GM21360 (cell line): ENCODE measurements at regions not wholly inside any gene's neighbourhood (a gene's known extent, or its start where the extent isn't known, plus 50 kb on each side); places are given as distances from the start of the nearest gene placed in this dataset.
"Not testable (repeated sequence)": the region's sequence is repeated elsewhere in the genome, so short reads cannot be mapped to it uniquely, and the experiment has no call there.

ENCODE experiments used
- ATAC-seq: cut with Tn5 transposase; IDR thresholded peaks from one replicate; pipeline ENCODE4 v1.9.1; 2021; ENCODE audit warnings: mild to moderate bottlenecking, moderate library complexity; ENCODE audit not compliant: unreplicated experiment

- no peak for ATAC-seq
Observed at GRCh38 chr2:193219413-193219812, 1024.7 kb upstream of the TMEFF2 start.

GRCh38 chr2:193201583-193201982, 1006.9 kb upstream of the TMEFF2 start:
- ATAC-seq, result no peak

DNA sequence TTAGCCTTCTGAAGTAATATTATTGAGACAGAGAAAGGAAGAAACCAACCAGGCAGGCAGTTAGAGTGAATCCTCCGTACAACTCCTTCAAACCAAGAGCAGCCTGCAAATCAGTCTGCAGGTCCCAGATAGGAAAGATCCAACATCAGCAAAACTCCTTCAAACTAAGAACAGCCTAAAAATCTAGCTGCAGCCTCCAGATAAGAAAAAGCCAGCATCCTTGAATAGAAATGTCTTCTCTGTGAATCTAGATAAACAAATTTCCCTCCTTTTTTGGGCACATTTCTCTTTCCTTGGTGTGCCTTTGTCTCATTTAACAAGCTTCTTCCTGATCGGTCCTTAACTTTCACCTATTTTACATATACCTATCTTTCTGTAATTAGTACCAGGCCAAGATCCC, 1004.6 kb upstream of the TMEFF2 start:
- ATAC-seq, result no peak

- no peak for ATAC-seq
Observed at GRCh38 chr2:193187816-193188215, 993.1 kb upstream of the TMEFF2 start.

- ATAC-seq, result not testable (repeated sequence)
Observed at GRCh38 chr2:193170981-193171380, 976.2 kb upstream of the TMEFF2 start.

GRCh38 chr2:193156480-193156879, 961.7 kb upstream of the TMEFF2 start:
- no peak for ATAC-seq

- ATAC-seq, result no peak
Observed at GRCh38 chr2:193154076-193154475, 959.3 kb upstream of the TMEFF2 start.

GRCh38 chr2:193153576-193153975, 958.8 kb upstream of the TMEFF2 start:
- no peak for ATAC-seq

- ATAC-seq, result not testable (repeated sequence)
Observed at GRCh38 chr2:193142467-193142866, 947.7 kb upstream of the TMEFF2 start.

DNA sequence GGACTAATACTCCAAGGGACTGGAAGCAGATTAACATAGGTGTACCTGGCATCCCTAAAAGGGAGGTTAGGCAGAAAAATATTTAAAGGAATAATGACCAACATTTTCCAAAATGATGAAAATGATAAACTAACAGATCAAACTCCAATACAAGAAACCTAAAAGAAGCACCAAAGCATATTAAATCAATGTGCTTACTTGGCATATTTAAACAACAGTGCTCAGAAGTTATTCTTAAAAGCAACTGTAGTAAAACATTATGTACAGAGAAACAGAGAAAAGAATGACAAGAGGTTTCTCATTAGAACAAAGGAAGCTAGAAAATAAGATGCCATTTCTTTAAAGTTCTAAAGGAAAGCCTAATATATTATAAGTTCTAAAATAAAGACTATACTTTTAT, 947.3 kb upstream of the TMEFF2 start:
- no peak for ATAC-seq

- not testable (repeated sequence) for ATAC-seq
Observed at GRCh38 chr2:193140895-193141294, 946.2 kb upstream of the TMEFF2 start.

DNA sequence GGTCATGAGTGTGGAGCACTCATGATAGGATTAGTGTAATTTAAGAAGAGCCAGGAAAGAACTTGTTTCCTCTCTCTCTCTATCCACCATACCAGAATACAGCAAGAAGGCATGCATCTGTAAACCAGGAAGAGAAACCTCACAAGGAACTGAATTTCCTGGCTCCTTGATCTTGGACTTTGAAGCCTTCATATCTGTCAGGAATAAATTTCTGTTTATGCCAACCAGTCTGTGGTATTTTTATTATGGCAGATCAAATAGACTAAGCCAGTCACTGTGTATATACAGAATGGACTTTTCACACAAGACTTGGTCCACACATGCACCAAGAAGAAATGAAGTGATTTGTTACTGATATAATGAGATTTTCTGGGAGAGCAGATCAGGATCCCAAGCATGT, 930.1 kb upstream of the TMEFF2 start:
- no peak for ATAC-seq

GRCh38 chr2:193114827-193115226, 920.1 kb upstream of the TMEFF2 start:
- ATAC-seq, result no peak

- ATAC-seq, result no peak
Observed at GRCh38 chr2:193112986-193113385, 918.3 kb upstream of the TMEFF2 start.

DNA sequence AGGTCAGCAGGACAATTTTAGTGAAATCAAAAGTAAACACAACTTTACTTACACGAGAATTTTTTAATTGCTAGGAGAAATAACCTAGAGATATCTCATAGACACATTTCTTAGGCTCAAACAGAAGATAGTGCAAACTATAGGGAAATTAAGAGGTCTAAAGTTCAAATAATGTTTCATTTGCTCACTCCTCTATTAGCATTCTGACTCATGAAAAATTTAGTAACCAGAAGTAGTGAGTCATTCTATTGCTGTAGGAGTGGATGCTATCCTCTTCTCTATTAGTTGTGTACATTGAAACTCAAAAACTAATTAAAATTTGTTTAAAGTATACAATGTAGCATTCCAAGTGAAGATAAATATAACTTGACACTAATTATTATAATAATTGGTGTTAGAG, 908.3 kb upstream of the TMEFF2 start:
- ATAC-seq, result no peak

GRCh38 chr2:193101591-193101990, 906.9 kb upstream of the TMEFF2 start:
- ATAC-seq, result no peak

- no peak for ATAC-seq
Observed at GRCh38 chr2:193088026-193088425, 893.3 kb upstream of the TMEFF2 start.

DNA sequence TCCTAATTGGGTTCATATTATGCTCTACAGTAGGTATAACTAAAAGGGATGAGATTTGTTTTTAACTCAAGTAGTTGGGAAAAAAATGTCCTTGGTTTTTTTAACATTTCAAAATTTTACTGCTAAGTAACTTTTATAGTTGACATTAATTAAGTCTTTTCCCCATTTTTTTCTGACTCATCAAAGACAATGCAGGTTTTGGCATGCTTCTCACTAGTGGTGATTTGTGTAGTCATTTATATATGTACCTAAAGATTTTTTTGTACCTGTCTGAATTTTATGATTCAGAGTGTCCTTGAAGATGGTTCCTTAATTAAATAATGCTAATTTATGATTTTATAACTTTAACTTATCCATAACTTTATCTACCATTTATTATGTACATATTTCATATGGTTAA, 882.3 kb upstream of the TMEFF2 start:
- ATAC-seq, result no peak

DNA sequence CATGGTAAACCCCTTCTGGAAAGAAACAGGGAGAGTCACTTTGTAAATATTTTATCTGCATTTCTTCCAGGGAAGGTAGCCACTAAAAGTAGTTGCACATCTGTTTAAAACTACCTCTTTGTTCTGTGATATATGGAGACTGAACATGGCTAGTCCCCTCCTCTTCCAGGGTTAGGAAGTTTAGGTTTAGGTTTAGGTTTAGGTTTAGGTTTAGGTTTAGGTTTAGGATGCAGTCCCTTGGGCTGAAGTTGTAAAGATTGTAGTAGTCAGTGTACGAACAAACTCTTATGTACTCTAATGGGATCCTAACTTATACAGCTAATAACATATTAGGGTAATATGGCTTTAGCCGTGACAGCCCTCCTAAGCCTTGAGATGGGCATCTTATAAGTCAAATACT, 880.2 kb upstream of the TMEFF2 start:
- no peak for ATAC-seq

DNA sequence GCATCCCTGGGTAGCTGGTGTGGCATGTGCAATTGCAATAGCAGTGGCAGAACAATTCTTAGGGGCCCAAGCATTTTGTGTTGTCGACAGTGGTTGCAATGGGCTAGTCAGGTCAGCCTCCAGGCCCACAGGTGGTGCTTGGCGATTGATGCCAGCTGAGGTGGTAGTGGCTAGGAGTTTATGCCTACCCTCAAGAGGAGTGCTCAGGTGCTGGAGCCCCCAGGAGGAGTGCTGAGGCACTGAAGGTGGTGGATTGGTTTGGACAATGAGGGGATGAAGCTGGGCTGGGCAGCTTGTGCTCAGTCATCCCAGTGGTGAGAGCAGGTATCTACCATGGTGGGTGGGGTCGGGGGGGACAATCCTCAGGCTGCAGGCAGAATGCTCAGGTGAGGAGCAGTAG, 877.9 kb upstream of the TMEFF2 start:
- ATAC-seq, result no peak

- ATAC-seq, result not testable (repeated sequence)
Observed at GRCh38 chr2:193025556-193025955, 830.8 kb upstream of the TMEFF2 start.

DNA sequence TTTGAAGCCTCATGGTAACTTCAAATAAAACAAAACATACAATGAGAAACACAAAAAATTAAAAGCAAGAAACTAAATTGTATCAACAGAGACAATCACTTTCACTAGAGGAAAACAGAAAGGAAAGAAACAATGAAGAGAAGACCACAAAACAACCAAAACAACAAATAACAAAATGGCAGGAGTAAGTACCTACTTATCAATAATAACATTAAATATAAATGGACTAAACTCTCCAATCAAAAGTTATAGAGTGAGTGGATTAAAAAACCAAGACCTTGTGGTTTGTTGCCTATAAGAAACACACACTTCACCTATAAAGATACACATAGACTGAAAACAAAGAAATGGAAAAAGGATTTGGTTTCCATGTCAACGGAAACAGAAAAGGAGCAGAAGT, 830.1 kb upstream of the TMEFF2 start:
- ATAC-seq, result no peak

GRCh38 chr2:193011870-193012269, 817.1 kb upstream of the TMEFF2 start:
- no peak for ATAC-seq

DNA sequence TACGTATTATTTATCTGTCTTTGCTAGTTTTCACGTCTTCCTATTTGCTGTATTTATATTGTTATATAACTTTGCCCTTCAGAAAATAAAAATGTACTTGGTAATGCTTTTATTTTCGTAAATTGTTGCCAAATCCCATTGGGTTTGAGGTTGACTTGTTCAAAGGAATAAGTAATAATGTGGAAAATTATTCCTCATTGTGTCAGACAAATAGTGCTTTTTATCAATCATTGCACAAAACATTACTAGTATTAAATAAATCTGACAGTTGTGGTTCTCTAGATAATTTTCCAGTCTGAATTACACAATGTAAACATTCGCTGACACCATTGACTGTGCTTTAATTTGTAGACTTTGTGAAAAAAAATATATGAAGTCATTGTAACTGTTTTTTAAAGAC, 798.3 kb upstream of the TMEFF2 start:
- no peak for ATAC-seq
